HG03342 (cell line): ENCODE measurements at regions not wholly inside any gene's neighbourhood (a gene's known extent, or its start where the extent isn't known, plus 50 kb on each side); places are given as distances from the start of the nearest gene placed in this dataset.

Experiments
- ATAC-seq: cut with Tn5 transposase; IDR thresholded peaks from one replicate; pipeline ENCODE4 v1.9.1; 2021; ENCODE audit warnings: mild to moderate bottlenecking, moderate library complexity; ENCODE audit not compliant: unreplicated experiment

DNA sequence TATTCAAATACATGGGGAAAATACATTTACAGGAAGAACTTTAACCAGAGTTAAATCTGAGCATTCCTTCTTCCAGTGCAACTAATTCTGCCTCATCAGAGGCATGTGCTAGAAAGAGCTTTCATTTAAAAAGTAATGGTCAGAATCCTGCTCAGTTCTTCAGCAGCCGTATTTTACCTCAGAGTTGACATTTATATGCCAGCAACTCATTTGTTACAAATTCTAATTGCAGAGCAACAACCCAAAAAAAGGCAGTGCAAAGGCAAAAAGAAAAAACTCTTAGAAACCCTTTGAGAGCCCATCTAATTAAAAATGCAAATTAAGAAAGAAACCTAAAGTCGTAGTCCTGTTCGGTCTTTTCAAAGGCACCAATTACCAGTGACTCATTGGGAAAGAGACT lies 392.5 kb downstream of the PBX1 start:
- ATAC-seq = no peak

DNA sequence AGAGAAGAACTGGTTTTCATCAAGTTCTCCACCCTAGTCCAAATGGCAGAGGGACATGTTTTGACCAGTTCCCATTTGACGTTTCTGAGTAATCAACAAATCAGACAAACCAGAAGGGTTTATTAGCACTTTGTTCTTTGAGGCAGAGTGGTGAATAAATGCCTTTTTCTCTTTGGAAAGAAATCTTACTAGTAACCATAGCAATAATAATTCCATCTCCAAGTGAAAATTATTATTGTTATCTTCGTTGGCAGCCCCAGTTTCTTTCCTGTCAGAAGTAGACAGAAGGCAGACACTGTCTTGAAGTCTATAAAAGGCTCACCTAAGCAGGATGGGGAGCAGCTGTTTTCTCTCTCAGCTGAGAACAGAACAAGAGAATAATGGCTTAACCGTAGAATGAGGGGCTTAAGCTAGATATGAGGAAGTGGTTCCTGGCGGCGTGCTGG lies 391.6 kb downstream of the PBX1 start:
- ATAC-seq = no peak

GRCh38 chr1:164949771-164950471 lies 390.9 kb downstream of the PBX1 start:
- no peak for ATAC-seq

GRCh38 chr1:164948101-164948500 lies 389.1 kb downstream of the PBX1 start:
- ATAC-seq = no peak

GRCh38 chr1:164937291-164937690 lies 378.3 kb downstream of the PBX1 start:
- ATAC-seq = no peak

DNA sequence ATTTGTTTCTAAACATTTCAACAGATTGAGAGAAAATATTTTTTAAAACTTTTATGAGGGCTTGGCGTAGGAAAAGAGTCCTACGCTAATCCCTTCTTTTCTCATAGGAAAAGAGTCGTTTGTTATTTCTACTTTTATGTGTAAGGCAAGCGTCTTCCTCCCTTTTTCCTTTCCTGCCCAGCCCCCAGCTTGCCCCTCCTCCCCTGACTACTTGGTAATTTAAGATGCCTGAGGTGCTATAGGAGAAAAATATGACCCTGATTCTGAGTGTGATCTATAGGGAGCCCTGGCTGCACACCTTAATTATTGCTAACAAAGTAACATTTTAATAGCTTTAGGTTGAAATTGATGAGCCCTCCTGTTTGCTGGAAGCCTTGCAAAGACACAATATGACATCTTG lies 373.6 kb downstream of the PBX1 start:
- ATAC-seq = no peak

GRCh38 chr1:164930833-164931232 lies 371.8 kb downstream of the PBX1 start:
- ATAC-seq = no peak

- ATAC-seq = no peak
Measured at GRCh38 chr1:164930241-164930640, 371.3 kb downstream of the PBX1 start.

- no peak for ATAC-seq
Measured at GRCh38 chr1:164928232-164928812, 369.3 kb downstream of the PBX1 start.

GRCh38 chr1:164926107-164926506 lies 367.1 kb downstream of the PBX1 start:
- no peak for ATAC-seq

- ATAC-seq = no peak
Measured at GRCh38 chr1:164922585-164922984, 363.6 kb downstream of the PBX1 start.

DNA sequence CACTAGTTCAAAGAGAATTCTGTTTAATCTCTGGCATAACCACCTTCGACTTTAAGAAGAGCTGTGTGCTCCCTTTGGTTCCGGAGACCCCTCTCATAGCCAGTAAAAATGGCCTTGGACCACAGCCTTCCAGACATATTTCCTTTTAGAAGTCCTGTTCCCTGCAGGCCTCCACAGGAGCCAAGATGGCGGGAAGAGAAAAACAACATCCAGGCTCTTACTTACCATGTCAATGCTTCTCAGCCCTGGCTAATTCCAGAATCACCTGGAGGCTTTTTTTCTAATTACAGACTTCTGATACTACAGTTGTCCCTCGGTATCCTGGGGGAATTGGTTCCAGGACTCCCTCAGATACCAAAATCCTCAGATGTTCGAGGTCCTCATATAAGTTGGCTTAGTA lies 362.5 kb downstream of the PBX1 start:
- no peak for ATAC-seq

DNA sequence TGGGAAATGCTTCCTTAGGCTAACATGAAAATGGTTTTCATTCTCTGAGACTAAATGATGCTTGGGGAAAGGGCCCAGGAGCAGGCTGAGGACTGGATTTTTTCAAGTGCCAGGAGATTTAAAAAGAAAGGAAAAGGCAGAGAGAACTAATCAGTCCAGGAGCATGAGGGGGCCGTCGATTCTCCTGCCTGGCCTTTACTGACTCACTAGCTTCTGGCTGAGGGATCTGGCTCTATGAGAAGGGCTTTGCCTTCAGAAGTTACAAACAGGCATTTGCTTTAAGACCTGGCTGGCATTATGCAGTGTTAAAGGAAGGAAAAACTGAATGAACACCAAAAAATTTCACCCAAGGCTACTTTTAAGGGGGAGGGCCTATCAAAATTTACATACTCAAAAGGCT lies 359.2 kb downstream of the PBX1 start:
- no peak for ATAC-seq

GRCh38 chr1:164914208-164914607 lies 355.2 kb downstream of the PBX1 start:
- no peak for ATAC-seq

- no peak for ATAC-seq
Measured at GRCh38 chr1:164912290-164912689, 353.3 kb downstream of the PBX1 start.

DNA sequence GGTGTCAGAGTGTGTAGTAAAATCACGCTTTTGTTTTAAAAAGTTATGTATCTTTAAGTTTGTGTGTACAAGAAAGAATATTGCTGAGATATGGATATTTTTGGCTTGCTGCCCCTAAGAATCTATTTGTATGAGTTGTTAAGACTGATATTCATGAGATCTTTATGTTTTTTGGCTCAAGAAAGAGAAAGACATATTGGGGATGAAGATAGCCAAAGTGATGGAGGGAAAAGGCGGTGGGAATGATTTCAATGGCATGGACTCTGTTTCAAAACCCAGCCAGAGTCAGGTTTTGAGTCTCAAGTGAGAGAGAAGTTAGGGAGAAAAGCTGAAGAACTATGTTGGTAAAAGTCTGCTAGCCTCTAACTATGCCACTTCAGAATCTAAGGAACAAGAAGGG lies 351.7 kb downstream of the PBX1 start:
- ATAC-seq = no peak

DNA sequence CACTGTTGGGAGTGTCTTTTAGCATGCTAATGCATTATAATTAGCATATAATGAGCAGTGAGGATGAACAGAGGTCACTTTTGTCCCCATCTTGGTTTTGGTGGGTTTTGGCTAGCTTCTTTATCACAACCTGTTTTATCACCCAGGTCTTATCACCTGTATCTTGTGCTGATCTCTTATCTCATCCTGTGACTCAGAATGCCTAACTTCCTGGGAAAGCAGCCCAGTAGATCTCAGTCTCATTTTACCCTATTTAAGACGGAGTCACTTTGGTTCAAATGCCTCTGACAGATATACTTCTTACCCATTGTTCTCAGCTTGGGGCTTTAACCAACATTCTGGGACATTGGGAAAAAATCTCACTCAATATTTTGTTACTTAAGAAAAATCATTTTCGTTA lies 348.7 kb downstream of the PBX1 start:
- ATAC-seq = no peak

GRCh38 chr1:164905869-164906268 lies 346.9 kb downstream of the PBX1 start:
- no peak for ATAC-seq

GRCh38 chr1:164902491-164902890 lies 343.5 kb downstream of the PBX1 start:
- no peak for ATAC-seq
